CD4-positive, alpha-beta T cell treated with Interleukin-4 for 4 hours (primary cell): ENCODE measurements at regions not wholly inside any gene's neighbourhood (a gene's known extent, or its start where the extent isn't known, plus 50 kb on each side); places are given as distances from the start of the nearest gene placed in this dataset.
"Not testable (repeated sequence)": the region's sequence is repeated elsewhere in the genome, so short reads cannot be mapped to it uniquely, and the experiment has no call there.

ENCODE experiments used
- DNase-seq: peaks from one replicate; pipeline ENCODE4 v3.0.0-alpha.2; 2020

DNA sequence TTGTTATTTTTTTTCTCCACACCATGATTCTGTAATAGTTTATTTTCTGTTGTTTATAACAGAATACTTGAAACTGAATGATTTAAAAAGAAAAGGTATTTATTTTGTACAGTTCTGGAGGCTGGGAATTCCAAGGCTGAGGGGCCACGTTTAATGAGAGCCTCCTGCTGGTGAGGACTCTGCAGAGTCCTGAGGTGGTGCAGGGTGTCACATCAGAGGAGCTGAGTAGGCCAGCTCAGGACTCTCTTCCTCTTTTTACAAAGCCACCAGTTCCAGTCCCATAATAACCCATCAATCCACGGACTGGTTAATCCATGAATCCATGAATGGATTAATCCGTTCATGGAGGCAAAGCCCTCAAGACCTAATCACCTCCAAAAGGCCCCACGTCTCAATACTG, 71.6 kb downstream of the TFAP2A start:
- DNase-seq = no peak

DNA sequence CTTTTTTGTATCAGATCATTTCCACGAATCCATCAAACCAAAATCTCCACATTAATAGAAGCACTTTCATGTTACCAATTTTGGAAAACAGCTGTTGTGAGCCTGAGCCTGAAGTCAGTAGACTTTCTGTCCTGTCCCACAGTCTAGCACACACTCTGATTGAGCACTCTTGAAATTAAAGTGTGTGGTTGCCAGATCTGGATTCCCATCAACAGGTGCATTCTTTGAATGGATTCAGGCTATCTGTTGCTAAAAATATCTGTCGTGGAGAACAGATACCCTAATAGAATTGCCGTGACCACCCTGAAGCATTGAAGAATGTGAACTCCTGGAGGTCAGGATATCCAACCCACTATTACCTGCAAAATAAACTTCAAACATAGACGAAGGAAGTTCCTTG, 73.3 kb downstream of the TFAP2A start:
- no peak for DNase-seq

DNA sequence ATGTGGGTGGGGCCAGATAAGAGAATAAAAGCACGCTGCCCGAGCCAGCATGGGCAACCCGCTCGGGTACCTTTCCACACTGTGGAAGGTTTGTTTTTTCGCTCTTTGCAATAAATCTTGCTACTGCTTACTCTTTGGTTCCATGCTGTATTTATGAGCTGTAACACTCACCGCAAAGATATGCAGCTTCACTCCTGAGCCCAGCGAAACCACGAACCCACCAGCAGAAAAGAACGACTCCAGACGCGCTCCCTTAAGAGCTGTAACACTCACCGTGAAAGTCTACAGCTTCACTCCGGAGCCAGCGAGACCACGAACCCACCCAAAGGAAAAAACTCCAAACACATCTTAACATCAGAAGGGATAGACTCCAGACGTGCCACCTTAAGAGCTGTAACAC, 76.7 kb downstream of the TFAP2A start:
- no peak for DNase-seq

DNA sequence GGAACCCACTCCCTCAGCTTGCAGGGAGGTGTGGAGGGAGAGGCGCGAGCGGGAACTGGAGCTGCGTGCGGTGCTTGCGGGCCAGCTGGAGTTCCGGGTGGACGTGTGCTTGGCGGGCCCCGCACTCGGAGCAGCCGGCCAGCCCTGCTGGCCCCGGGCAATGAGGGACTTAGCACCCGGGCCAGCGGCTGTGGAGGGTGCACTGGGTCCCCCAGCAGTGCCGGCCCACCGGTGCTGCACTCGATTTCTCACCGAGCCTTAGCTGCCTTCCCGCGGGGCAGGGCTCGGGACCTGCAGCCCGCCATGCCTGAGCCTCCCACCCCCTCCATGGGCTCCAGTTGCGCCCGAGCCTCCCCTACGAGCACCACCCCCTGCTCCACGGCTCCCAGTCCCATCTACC, 77.5 kb downstream of the TFAP2A start:
- DNase-seq = not testable (repeated sequence)

DNA sequence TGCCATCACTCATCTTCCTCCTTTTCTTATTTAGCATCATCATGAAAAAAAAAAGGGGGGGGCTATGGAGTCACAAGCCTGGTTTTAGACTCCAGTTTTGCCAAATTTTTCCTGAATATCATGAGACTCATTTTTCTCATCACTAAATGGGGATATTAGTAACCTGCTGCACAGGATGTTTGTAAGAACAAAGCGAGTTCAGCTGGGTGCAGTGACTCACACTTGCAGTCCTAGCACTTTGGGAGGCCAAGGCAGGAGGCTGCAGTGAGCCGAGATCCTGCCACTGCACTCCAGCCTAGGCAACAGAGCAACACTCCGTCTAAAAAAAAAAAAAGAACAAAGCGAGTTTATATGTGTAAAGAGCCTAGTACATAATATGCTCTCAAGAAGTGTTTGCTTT, 82.8 kb downstream of the TFAP2A start:
- no peak for DNase-seq

DNA sequence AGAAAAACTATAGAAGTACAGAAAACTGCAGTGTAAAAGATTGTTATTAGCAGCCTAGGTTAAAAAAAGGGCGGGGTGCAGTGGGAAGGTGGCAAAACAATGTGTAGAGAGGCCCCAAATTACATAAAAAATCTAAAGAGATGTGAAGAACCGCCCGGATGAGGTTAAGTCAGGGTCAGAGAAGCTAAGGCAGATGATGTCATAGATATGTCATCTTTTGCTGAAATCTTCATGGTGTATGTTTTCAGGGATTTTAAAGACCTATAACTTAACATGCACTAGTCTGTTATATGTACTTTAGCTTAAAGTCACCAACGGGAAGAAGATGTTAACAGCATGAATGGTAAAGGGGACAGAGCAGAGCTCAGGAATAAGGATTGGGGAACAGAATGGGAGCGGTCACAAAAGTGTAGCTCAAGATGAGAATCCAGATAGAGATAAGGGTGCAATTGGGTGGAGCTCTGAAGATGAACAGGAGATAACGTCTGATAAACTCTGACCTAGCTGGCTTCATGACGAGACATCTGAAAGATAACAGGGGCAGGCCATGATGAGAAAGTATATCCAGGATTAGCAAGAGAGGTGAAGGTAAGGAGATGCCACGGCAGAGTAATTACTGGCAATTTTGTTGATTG, 83.4 kb downstream of the TFAP2A start:
- DNase-seq = no peak

DNA sequence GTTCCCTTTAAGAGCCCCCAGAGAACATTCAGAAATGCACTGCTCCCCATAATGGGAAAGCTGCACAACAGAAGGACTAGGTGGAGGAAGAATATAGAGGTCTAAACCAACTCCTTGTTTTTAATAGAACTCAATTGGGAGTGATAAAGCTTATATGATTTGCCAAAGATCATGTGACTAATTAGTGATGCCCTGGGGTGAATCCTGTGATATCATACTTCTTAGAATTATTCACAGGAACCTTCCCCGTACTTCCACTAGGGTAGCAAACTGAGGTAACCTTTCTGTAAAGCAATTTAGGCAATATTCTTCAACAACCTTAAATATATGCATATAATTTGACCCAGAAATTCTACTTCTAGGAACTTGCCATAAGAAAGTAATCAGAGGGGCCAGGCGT, 84.4 kb downstream of the TFAP2A start:
- DNase-seq = no peak

DNA sequence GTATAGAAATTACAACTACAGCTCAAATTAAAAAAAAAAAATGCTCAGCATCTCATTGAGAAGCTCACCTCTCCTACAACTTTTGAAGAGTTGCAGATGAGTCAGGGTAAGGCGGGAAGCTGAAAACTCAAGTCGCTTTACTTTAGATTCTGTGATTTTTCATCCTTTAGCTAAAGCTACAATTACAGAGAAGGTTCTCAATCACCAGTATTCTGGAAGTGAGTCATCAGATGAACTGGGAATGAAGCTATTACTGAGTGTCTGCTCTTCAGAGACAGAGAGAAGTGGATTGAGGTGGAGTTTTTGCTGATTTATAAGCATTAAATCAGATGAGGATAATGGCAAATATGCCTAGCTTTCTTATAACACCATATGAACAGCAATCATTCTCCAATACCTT, 91.9 kb downstream of the TFAP2A start:
- DNase-seq = no peak

DNA sequence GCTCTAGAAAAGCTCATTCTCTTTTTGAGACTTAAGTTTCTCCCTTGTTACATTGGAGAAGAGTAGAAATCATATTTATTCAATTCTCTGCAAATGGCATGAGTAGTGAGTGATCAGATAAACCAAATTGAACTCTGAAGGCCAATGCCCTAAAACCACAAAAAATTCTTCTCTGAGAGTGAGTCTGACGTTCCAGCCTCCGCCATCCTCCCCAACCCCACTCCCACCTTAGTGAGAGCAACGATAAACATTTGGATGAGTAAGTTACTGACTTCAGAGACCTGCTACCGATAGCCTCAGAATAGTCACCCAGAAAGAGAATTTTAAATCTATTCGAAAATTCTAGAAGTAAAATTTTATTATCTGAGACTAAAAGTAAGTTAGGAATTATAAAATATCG, 94.6 kb downstream of the TFAP2A start:
- DNase-seq = no peak

DNA sequence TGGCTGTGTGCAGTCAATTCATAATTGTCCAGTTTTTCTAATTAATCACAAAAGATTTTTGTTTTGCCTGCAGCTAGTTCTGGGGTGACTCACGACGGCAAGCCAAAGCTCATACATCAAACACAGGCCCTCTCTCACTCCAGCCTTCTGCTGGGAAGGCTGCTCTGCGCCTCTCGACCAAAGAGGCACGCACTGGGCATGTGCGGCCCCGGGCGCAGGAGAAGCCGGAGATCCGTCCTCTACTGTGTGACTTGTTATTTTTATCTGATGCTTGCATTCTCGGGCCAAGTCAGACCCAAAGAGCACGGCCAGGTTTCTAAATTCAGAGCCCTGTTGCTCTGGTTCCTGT, 98.5 kb downstream of the TFAP2A start:
- no peak for DNase-seq

DNA sequence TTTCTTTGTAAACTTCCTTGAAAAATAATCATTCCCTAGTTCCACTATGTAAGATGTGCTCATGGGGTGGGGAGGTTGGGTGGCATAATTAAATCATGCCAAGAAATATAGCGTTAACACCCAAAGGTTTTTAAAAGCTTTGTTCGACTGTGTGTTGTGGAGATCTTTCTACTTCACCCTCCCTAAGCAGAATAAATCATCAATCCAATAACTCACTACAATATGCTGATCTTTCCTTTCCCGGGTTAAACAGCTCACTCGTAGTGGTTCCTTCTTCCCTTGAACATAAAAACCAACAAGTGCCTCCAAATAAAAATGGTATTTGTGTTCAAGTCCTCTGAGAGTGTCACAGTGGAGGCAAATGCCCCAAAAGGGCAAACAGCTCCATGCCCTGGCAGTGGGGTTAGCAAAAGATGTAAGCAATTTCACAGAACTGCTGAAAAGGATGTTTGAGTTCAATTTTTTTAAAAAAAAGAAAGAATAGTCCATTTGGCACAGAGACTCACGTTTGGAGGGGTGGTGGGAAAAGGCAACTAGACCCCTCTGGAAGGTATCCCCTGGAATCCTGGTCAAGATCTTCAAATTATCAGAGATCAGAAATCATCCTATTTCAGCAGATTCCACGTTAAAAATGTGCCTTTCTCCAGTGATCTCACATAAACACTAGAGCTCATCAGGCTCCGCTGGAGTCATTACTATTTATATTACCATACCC, 99.1 kb downstream of the TFAP2A start:
- no peak for DNase-seq

DNA sequence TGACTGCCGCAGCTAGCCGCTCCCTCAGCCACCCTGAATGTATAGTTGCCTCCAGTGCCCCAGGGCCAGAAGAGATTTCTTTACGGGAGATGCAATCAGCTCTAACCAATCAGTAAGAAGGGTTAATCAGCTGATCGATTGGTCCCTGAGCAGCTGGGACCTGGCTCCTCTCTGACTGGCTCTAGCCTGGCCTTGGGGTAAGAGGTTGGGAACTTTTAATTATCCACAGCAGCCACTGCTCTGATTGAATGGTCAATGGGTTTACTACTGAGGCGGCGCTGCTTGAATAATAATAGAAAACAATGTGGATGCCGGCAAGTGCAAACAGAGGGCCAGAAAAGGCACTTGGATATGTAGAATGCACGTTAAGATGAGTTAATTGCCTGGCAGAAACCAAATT, 99.8 kb downstream of the TFAP2A start:
- no peak for DNase-seq

DNA sequence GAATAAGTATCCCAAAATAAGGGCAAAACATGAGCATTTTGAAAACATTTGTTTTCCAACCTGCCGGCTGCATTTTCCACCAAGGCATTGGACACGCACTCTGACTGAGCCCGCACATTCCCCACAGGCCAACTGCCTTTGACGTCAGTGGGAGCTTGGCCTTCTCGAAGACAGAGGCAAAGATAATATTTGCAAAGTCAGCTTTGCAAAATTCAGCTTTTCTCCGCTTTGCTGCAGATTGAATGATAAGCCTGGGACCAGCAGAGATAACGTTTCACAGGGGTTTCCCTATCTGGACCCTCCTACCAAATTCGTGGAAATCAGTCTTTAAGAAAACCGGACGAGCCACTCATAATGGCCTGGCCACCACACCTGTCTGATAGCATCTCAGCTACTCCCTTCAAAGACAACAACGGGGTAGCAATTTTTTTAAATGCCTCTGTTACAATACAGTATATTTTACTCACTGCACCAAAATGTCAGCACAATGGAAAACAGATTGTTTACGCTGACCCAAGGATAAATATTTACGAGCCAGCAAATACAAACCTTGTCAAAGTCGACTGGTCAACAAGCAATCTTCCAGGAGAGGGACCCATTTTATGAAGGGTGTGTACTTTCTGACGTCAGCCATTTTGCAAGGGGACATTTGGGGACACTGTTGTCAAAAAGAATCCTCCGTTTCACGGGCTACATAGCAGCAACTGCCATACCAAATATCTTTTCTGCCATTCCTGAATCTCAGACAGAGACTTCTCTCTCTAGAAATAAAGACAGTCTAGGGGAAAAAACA, 100.5 kb downstream of the TFAP2A start:
- no peak for DNase-seq

DNA sequence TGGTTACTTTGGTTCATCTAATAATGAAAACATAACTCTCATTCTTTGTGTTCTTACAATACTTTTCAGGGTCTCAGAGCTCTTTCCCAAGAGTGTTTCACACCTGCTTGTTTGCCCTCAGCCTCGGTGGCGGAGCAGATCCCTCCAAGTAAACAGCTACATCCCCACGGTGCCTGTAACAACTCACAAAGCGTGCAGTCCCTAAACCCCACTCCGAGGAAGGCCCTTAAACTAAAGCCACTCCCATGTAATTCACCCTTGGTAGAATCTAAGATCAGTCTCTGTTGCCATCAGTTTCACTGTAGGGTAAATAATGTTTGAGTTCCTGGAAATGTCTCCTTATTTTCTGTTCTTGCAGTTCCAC, 101.1 kb downstream of the TFAP2A start:
- DNase-seq = no peak

DNA sequence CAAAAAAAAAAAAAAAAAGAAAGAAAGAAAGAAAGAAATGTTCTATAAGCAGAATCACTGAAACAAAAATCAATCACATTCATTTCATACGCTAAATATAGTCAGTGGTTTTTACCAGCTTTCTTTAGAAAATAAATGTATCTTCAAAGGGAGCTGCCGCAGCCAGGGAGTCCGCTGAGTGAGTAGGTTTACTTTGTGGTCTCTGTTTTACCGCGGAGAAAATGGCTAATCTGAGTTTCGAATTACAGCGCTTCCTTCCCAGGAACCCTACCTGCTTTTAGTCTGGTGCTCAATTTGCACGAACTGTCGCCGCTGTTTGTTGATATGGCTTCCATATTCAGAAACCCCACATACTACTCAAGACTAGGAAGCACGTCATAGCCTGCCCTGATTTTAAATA, 102.4 kb downstream of the TFAP2A start:
- no peak for DNase-seq

DNA sequence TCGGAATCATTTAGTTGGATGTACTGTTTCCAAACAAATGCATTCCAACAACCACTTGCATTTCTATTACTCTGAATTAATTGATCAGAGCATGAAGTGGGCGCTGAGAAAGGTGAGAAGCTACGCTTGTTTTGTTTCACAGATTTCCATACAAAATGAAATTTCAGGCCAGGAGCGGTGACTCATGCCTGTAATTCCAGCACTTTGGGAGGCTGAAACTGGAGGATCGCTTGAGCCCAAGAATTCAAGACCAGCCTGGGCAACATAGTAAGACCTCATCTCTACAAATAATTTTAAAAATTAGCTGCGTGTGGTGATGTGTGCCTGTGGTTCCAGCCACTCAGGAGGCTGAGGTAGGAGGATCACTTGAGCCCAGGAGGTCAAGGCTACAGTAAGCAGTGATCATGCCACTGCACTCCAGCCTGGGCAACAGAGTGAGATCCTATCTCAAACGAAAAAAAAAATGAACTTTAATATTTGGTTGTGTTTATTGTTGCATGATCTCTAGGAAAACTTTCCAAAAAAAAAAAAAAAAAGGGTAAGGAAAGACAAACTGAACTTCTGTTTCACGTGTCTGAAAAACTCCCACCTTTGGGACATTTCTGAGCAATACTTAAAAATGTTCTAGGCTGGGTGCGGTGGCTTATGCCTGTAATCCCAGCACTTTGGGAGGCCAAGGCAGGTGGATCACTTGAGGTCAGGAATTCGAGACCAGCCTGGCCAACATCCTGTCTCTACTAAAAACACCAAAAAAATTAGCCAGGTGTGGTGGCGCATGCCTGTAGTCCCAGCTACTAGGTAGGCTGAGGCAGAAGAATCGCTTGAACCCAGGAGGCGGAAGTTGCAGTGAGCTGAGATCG, 103.1 kb downstream of the TFAP2A start:
- DNase-seq = not testable (repeated sequence)

DNA sequence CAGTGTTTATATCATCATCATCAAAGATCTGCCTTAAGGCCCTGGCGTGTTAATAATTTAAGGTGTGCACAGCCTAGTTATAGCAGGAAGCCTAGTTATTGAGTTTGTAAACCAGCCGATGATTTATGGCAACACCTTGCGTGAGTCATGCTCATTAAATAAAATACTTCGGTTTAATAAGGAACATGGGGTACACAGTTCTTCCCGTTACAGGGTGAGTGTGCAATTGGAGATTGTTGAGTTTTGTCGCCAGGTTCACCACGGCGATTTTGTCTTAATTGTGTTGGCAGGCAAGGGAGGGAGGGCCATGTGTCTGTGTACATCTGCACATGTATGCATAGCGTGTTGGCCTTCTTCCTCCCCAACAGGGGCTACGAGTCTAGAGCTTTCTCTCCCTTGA, 104.0 kb downstream of the TFAP2A start:
- no peak for DNase-seq

DNA sequence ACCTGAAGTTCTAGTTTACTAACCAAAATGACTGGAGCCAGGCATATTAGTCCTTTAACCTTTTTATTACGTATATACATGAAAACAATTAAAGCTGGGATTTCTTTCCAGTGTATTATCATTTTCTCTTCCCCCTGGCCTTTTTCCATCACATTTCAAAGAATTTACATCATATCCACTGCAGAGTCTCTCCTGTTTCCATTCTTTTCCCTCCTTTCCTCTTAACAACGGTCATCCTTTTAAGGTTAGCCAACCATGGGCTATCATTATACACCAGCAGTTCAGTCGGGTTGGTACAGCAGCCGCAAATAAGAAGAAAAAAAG, 104.6 kb downstream of the TFAP2A start:
- DNase-seq = no peak

DNA sequence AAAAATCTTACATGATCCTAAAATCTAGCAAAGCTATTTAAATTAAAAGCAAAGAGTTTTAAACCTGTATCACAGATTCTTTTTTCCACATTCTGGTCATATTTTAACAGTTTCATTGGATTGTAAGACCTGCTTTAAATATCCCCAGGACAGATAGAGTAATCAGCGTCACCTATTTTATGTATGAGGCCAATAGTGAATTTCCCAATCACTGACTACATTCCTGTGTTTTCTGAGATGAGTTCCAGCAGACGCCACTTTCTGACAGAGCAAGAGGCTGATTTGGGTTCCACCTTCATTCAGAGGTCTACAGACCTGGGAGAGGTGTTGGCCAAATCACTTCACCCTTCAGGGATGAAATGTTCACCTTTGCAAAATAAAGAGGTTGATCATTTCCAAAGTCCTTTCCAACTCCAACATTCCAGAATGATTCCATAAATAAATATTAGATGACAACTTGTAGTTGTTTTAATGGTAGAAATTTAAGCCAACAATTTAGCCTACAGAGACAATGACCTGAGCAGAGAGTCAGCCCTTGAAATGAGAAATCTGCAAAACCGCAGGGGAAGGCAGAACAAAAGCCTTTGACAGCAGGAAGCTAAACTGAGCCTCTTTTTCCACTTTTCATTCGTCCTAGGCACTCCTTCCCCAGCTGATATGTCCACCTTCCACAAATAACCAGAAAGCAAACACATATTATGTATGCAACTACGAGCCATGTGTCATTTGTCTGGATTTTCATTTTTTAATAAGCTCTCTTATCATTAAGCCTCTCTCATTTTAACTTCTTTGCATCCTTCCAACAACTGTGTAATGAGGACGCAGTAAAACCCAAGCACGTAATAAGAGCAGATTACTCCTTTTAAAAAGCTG, 105.2 kb downstream of the TFAP2A start:
- no peak for DNase-seq

DNA sequence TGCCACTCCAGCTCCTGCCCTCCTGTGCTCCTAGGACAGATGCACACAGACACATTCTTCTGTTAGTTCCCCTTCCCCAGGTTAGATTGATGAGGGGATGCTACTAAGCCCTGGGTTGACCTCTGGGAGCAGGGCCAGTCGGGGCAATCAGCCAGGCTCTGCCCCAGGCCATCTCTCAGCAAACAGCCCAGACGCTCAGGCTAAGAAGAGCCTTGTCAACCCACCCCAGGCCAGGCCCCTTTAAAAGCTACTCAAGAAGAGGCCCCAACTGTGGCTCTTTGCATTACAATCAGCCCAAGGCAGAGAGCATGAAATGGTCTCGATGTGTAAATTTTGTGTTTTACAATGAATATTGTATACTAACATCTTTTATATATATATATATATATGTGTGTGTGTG, 107.4 kb downstream of the TFAP2A start:
- no peak for DNase-seq

DNA sequence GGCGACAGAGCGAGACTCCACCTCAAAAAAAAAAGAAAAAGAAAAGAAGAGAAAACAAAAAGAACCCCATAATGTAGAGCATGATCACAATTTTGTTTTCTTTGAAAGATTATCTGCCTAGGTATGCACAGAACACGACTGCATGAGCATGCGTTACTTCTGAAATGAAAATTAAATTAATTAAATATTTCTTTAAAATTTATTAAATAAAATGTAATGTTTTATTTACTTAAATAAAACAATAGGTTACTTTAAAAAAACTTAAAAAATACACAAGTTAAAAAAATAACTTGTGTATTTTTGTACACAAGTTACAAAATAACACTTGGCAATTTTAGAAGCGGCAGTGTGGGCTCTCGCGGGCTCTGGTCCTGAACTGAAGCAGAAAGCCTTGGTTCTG, 107.8 kb downstream of the TFAP2A start:
- DNase-seq = no peak

DNA sequence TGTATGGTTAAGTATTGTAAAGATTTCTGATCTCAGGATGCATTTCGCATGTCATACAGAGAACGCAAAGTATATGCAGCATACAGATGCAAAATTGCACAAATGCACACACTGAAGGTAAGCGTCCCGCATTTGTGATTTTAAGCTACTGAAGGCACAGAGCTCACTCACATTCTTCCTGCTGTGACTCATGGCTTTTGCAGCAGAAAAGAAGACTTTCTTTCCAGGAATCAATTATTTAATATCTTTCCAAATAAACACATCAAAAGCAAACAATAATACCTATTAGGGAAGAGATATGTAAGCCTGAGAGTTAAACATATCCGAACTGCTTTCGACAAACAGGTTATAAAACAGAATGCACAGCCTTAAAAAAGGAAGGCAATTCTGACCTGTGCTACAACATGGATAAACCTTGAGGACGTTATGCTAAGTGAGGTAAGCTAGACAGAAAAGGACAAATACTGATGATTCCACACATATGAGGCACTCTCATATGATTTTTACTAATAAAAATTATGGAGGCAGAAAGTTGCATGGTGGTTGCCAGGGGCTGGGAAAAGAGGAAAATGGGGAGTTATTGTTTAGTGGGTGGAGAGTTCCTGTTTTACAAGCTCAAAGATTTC, 109.0 kb downstream of the TFAP2A start:
- no peak for DNase-seq
